H1 (cell line): ENCODE measurements at regions not wholly inside any gene's neighbourhood (a gene's known extent, or its start where the extent isn't known, plus 50 kb on each side); places are given as distances from the start of the nearest gene placed in this dataset.

ENCODE experiments used
- CEBPB ChIP-seq: IDR thresholded peaks from 2 replicates; pipeline ENCODE4 v1.6.1; 2012; ENCODE audit warnings: low read depth, low read length
- EP300 ChIP-seq, 2 experiments: IDR thresholded peaks; 1 replicate in 1 of 2; 2 replicates in 1 of 2; pipeline ENCODE4 v1.6.1; 2011 to 2012; ENCODE audit warnings: low read depth in 2 of 2, low read length in 2 of 2, mild to moderate bottlenecking in 2 of 2, borderline replicate concordance in 1 of 2, inconsistent platforms in 1 of 2, moderate library complexity in 1 of 2
- EZH2 ChIP-seq: fragments of 200-600 bp; sonication (generic); IDR thresholded peaks from 2 replicates; pipeline ENCODE4 v1.7.1; 2012; ENCODE audit warnings: low read depth, mild to moderate bottlenecking, moderate library complexity, low read length, inconsistent platforms; ENCODE audit not compliant: severe bottlenecking
- HDAC2 ChIP-seq, 2 experiments: fragments of 300-600 bp in 1 of 2; sonication (generic) in 1 of 2; IDR thresholded peaks; 2 replicates each; pipeline ENCODE4 v1.6.1; 2011 to 2012; ENCODE audit warnings: low read depth in 2 of 2, low read length in 2 of 2, mild to moderate bottlenecking in 2 of 2, moderate library complexity in 2 of 2, borderline replicate concordance in 1 of 2, inconsistent platforms in 1 of 2
- POLR2A ChIP-seq, 2 experiments: IDR thresholded peaks; 1 replicate in 1 of 2; 2 replicates in 1 of 2; pipeline ENCODE4 v1.6.1; 2011; ENCODE audit warnings: low read depth in 2 of 2, low read length in 2 of 2, mild to moderate bottlenecking in 2 of 2; ENCODE audit errors: control extremely low read depth in 1 of 2
- RAD21 ChIP-seq, 2 experiments: IDR thresholded peaks in 1 of 2; conservative IDR thresholded peaks in 1 of 2; 2 replicates each; pipeline ENCODE4 v1.6.1; 2011; ENCODE audit warnings: low read depth in 2 of 2, low read length in 2 of 2, improper control_type of control experiment in 1 of 2, inconsistent platforms in 1 of 2, mild to moderate bottlenecking in 1 of 2, moderate library complexity in 1 of 2
- SIN3A ChIP-seq, 2 experiments: IDR thresholded peaks in 1 of 2; conservative IDR thresholded peaks in 1 of 2; 2 replicates each; pipeline ENCODE4 v1.6.1; 2011 to 2012; ENCODE audit warnings: low read length in 2 of 2, improper control_type of control experiment in 1 of 2, low read depth in 1 of 2, mild to moderate bottlenecking in 1 of 2
- SP1 ChIP-seq: IDR thresholded peaks from 2 replicates; pipeline ENCODE4 v1.6.1; 2011; ENCODE audit warnings: low read depth, low read length
- YY1 ChIP-seq: IDR thresholded peaks from 2 replicates; pipeline ENCODE4 v1.6.1; 2011; ENCODE audit warnings: low read depth, mild to moderate bottlenecking, low read length
- TF ChIP-seq, protein P1 (sequence below), 3 experiments: IDR thresholded peaks; 1 replicate in 2 of 3; 2 replicates in 1 of 3; pipeline versions ENCODE4 v1.5.1 to v1.6.1; 2011; ENCODE audit warnings: low read length in 3 of 3, mild to moderate bottlenecking in 3 of 3, inconsistent platforms in 2 of 3, low read depth in 1 of 3, moderate library complexity in 1 of 3; ENCODE audit not compliant: insufficient read depth in 1 of 3; ENCODE audit errors: control extremely low read depth in 1 of 3
- TF ChIP-seq, protein P2 (sequence below): IDR thresholded peaks from 2 replicates; pipeline ENCODE4 v1.6.1; 2011; ENCODE audit warnings: low read length, improper control_type of control experiment

DNA sequence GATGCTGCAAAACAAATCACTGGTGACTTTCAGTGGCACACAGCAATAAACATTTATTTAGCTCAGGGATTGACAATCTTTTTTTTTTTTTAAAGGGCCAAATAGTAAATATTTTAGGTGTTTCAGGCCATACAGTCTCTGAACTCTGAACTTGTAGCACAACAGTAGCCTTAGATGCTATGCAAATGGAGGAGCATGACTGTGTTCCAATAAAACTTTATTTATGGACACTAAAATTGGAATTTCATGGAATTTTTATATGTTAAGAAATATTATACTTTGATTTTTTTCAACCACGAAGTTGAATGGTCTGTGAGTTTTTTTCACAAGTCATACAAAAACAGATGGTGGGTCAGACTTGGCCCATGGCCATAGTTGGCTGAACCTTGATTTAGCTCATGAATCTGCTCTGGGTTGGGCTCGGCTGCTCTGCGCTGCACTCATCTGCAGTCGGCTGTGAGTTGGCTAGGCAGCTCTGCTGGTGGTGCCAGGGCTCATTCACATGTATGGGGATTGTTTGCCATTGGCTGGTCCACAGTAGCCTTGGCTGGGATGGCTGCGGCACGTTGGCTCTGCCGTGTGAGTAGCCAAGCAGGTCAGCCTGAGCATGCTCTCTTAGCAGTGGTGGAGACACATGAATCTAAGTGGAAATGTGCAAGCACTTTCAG, 231.7 kb upstream of the PGRMC2 start:
- TF ChIP-seq, protein P1, sequence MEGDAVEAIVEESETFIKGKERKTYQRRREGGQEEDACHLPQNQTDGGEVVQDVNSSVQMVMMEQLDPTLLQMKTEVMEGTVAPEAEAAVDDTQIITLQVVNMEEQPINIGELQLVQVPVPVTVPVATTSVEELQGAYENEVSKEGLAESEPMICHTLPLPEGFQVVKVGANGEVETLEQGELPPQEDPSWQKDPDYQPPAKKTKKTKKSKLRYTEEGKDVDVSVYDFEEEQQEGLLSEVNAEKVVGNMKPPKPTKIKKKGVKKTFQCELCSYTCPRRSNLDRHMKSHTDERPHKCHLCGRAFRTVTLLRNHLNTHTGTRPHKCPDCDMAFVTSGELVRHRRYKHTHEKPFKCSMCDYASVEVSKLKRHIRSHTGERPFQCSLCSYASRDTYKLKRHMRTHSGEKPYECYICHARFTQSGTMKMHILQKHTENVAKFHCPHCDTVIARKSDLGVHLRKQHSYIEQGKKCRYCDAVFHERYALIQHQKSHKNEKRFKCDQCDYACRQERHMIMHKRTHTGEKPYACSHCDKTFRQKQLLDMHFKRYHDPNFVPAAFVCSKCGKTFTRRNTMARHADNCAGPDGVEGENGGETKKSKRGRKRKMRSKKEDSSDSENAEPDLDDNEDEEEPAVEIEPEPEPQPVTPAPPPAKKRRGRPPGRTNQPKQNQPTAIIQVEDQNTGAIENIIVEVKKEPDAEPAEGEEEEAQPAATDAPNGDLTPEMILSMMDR (IDR thresholded peaks at IDR 0.05; ENCODE audit: control extremely low read depth in 1 of 3, insufficient read depth in 1 of 3, low read depth in 1 of 3, low read length in 3 of 3), result no peak
- TF ChIP-seq EZH2 (no peak), YY1 (no peak), CEBPB (no peak), RAD21 (IDR thresholded peaks at IDR 0.05 in 1 of 2, conservative IDR thresholded peaks at IDR 0.05 in 1 of 2; ENCODE audit: low read depth in 2 of 2, low read length in 2 of 2) (no peak), POLR2A (IDR thresholded peaks at IDR 0.05; ENCODE audit: control extremely low read depth in 1 of 2, low read depth in 2 of 2, low read length in 2 of 2) (no peak), SP1 (no peak), EP300 (IDR thresholded peaks at IDR 0.05; ENCODE audit: borderline replicate concordance in 1 of 2, low read depth in 2 of 2, low read length in 2 of 2) (no peak), SIN3A (conservative IDR thresholded peaks at IDR 0.05 in 1 of 2, IDR thresholded peaks at IDR 0.05 in 1 of 2; ENCODE audit: low read depth in 1 of 2, low read length in 2 of 2) (no peak), HDAC2 (IDR thresholded peaks at IDR 0.05; ENCODE audit: borderline replicate concordance in 1 of 2, low read depth in 2 of 2, low read length in 2 of 2) (no peak)
- TF ChIP-seq, protein P2, sequence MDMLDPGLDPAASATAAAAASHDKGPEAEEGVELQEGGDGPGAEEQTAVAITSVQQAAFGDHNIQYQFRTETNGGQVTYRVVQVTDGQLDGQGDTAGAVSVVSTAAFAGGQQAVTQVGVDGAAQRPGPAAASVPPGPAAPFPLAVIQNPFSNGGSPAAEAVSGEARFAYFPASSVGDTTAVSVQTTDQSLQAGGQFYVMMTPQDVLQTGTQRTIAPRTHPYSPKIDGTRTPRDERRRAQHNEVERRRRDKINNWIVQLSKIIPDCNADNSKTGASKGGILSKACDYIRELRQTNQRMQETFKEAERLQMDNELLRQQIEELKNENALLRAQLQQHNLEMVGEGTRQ, result no peak
